NB4 (cell line): ENCODE measurements at regions not wholly inside any gene's neighbourhood (a gene's known extent, or its start where the extent isn't known, plus 50 kb on each side); places are given as distances from the start of the nearest gene placed in this dataset.

Source experiments
- POLR2A ChIP-seq: IDR thresholded peaks from 2 replicates; pipeline ENCODE4 v1.6.1; 2011; ENCODE audit warnings: mild to moderate bottlenecking; ENCODE audit not compliant: insufficient read length; ENCODE audit errors: extremely low read depth
- TF ChIP-seq, protein P1 (sequence below): IDR thresholded peaks from one replicate; pipeline ENCODE4 v1.5.1; 2012; ENCODE audit warnings: low read depth, low read length

DNA sequence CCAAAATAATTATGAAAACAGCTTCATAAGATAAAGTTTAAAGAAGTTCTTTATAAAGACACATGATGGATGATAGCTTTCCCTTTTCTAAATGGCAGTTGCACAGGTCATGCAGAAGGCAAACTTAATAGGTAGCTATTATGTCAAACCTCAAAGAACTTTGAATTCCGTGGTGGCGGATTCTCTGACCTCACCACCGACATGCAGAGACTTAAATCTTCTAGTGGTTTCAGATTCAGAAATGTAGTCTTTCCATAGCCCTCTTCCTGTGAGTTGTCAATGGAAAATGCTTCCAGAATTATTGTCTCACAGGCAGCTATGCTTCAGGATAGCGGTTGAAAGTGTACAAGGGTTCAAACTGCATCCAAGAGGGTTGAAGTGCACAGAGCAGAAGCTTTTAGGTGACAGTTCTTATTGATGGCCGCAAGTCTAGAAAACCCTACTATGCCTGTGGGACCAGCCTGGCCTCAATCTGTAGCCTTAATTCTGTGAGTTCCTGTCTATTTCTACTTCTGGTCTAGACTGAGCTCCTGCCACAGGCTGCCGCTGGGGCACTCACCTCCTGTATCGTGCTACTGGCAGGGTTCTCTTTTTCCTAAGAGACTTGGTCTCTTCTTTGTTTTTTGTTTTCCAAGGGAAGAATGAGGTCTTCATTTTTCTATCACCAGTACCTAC, 117.0 kb upstream of the ERRFI1 start:
- TF ChIP-seq, protein P1, sequence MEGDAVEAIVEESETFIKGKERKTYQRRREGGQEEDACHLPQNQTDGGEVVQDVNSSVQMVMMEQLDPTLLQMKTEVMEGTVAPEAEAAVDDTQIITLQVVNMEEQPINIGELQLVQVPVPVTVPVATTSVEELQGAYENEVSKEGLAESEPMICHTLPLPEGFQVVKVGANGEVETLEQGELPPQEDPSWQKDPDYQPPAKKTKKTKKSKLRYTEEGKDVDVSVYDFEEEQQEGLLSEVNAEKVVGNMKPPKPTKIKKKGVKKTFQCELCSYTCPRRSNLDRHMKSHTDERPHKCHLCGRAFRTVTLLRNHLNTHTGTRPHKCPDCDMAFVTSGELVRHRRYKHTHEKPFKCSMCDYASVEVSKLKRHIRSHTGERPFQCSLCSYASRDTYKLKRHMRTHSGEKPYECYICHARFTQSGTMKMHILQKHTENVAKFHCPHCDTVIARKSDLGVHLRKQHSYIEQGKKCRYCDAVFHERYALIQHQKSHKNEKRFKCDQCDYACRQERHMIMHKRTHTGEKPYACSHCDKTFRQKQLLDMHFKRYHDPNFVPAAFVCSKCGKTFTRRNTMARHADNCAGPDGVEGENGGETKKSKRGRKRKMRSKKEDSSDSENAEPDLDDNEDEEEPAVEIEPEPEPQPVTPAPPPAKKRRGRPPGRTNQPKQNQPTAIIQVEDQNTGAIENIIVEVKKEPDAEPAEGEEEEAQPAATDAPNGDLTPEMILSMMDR = no peak
- TF ChIP-seq POLR2A = no peak
